ENCODE measurements at regions not wholly inside any gene's neighbourhood (a gene's known extent, or its start where the extent isn't known, plus 50 kb on each side); places are given as distances from the start of the nearest gene placed in this dataset.

GRCh38 chr10:94083662-94084265 lies 90.0 kb downstream of the PLCE1 start:
- TF ChIP-seq POLR2A (IDR thresholded peaks at IDR 0.05): no peak
- TF ChIP-seq, protein P1, sequence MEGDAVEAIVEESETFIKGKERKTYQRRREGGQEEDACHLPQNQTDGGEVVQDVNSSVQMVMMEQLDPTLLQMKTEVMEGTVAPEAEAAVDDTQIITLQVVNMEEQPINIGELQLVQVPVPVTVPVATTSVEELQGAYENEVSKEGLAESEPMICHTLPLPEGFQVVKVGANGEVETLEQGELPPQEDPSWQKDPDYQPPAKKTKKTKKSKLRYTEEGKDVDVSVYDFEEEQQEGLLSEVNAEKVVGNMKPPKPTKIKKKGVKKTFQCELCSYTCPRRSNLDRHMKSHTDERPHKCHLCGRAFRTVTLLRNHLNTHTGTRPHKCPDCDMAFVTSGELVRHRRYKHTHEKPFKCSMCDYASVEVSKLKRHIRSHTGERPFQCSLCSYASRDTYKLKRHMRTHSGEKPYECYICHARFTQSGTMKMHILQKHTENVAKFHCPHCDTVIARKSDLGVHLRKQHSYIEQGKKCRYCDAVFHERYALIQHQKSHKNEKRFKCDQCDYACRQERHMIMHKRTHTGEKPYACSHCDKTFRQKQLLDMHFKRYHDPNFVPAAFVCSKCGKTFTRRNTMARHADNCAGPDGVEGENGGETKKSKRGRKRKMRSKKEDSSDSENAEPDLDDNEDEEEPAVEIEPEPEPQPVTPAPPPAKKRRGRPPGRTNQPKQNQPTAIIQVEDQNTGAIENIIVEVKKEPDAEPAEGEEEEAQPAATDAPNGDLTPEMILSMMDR (IDR thresholded peaks at IDR 0.05): no peak
- DNase-seq (ENCODE audit: low spot score in 2 of 2): no peak
- H3K4me3 ChIP-seq (ENCODE audit: low read depth, poor library complexity, severe bottlenecking): no peak overlapping the region
- intact Hi-C loops (cut with DNase I; ENCODE audit: low total_unique reads): no loop called here
- 76 to 80% methylated on average over 5 of the region's 5 CpGs for WGBS, 2 donors

- H3K4me3 ChIP-seq (ENCODE audit: low read depth, poor library complexity, severe bottlenecking): no peak overlapping the region
- no peak for TF ChIP-seq POLR2A (IDR thresholded peaks at IDR 0.05)
- TF ChIP-seq, protein P1 (IDR thresholded peaks at IDR 0.05): no peak
- DNase-seq (ENCODE audit: low spot score in 2 of 2): no peak
- intact Hi-C loops (cut with DNase I; ENCODE audit: low total_unique reads): no loop called here
- WGBS, 2 donors: 63 to 72% methylated on average over 5 of the region's 5 CpGs
Observed at GRCh38 chr10:94084344-94084743, 90.6 kb downstream of the PLCE1 start.

DNA sequence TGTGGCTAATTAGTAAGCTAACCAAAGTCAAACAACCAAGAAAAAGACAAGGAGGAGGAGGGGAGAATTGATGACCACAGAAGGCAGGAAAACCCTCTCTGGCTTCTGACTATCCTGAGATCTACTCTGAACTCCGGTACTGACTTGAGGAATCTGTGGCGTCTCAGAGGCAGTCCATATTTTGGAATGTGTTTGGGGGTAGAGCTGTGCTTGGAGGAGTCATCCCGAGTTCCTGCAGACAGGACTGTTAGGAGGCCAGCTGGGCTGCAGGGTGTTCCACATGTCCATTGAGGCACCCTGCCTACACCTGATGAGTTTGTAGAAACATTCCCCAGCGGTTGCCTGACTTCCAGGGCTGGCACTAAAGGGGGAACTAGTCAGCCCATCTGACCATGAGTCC lies 91.6 kb downstream of the PLCE1 start:
- WGBS, 2 donors: 79% methylated on average over 4 of the region's 4 CpGs
- TF ChIP-seq, protein P1 (IDR thresholded peaks at IDR 0.05): no peak
- no peak for TF ChIP-seq POLR2A (IDR thresholded peaks at IDR 0.05)
- no peak for DNase-seq (ENCODE audit: low spot score in 2 of 2)
- H3K4me3 ChIP-seq (ENCODE audit: low read depth, poor library complexity, severe bottlenecking): no peak overlapping the region
- intact Hi-C loops (cut with DNase I; ENCODE audit: low total_unique reads): no loop called here

DNA sequence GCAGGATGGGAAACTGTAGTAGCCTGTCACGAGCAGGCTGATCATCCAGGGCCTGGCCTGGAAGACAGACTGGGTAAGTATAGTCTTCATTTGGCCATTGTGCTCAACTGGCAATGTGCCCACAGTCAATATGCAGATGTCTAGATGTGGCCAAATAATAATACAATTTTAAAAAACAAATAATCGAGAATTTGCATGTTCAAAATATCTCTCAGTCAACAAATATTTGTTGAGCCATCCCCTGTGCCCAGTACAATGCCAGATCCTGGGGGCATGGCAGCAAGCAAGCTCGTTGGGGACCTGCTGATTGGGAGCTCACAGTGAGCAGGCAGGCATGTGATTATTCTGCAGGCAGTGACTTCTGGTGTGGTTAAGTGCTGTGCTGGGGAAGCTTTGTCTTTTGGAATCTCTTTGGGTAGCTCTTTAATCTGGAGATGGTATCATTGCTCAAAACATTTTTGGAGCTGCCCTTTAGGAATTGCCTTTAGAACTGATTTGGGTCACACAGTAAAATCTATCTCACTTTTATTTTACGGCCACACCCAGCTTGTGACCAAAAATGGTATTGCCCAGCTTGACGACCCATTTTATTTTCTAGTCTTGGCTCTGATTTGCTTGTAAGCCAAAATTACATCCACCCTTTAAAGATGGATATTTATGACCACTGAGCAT lies 92.2 kb downstream of the PLCE1 start:
- TF ChIP-seq, protein P1 (IDR thresholded peaks at IDR 0.05): no peak
- no peak for TF ChIP-seq POLR2A (IDR thresholded peaks at IDR 0.05)
- no peak overlapping the region for H3K4me3 ChIP-seq (ENCODE audit: low read depth, poor library complexity, severe bottlenecking)
- no peak for DNase-seq (ENCODE audit: low spot score in 2 of 2)
- intact Hi-C loops (cut with DNase I; ENCODE audit: low total_unique reads): no loop called here
- 64 to 67% methylated on average over 5 of the region's 5 CpGs for WGBS, 2 donors

DNA sequence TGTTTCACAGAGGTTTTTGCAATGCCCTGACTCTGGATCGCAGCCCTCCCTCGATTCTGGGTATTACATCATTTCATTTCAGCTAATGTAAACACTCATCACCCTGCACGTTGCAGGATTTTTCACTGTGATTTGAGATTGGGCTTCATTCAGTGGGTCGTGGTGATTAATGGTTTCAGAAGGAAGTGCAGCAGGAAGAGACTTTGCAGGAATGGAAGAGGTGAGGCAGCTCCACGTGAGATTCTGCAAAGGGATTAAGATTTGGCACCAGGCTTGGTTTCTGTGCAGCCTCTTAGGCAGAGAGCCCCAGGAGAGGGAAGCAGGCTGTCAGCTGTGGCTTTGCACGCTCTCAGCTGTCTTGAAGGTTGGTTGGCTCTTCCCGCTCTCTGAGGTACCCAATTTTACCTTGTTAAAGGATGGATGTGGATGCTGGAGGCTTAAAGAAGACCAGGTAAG lies 95.2 kb downstream of the PLCE1 start:
- intact Hi-C loops (cut with DNase I; ENCODE audit: low total_unique reads): no loop called here
- TF ChIP-seq, protein P1 (IDR thresholded peaks at IDR 0.05): no peak
- no peak for TF ChIP-seq POLR2A (IDR thresholded peaks at IDR 0.05)
- WGBS, 2 donors: 32 to 35% methylated on average over 7 of the region's 7 CpGs
- no peak overlapping the region for H3K4me3 ChIP-seq (ENCODE audit: low read depth, poor library complexity, severe bottlenecking)
- DNase-seq (ENCODE audit: low spot score in 2 of 2): no peak
